ENCODE measurements at regions not wholly inside any gene's neighbourhood (a gene's known extent, or its start where the extent isn't known, plus 50 kb on each side); places are given as distances from the start of the nearest gene placed in this dataset.

DNA sequence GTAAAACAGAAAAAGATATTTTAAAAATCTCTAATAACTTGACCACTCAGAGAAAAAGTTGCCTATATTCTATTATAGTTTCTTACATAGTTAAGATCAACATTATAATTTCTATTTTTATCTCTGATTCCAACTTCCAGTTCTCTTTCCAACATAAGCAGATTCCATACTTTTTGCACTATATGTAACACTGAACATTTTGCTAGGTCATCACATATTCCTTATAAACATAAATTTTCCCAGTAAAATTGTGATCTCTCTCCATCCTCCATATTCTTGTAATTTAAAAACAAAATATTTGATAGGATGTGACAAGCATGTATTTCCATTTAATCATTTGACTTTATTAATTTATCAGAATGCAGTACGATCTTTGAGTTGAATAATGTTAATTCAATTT lies 170.4 kb upstream of the THSD7A start:
- H3K27me3 ChIP-seq (ENCODE audit: control insufficient read depth in 4 of 4, insufficient read depth in 4 of 4, low read length in 3 of 4): no peaks in the 10 kb centered on the region
- no peaks in the 10 kb centered on the region for H3K9me3 ChIP-seq (ENCODE audit: control insufficient read depth in 4 of 4, low read length in 3 of 4)
- DNase-seq (ENCODE audit: low spot score): no peak
- no peaks in the 10 kb centered on the region for H3K36me3 ChIP-seq (ENCODE audit: control insufficient read depth in 4 of 4, insufficient read depth in 3 of 4, low read depth in 1 of 4, low read length in 3 of 4)
- H3K9ac ChIP-seq (ENCODE audit: low read depth in 1 of 2, low read length in 2 of 2): no peak overlapping the region
- TF ChIP-seq MAX (IDR thresholded peaks at IDR 0.05) (no peak), EGR1 (IDR thresholded peaks at IDR 0.05; ENCODE audit: low read depth in 2 of 2) (no peak), HNF4A (conservative IDR thresholded peaks at IDR 0.05) (no peak), FOXA1 (IDR thresholded peaks at IDR 0.05) (no peak), REST (IDR thresholded peaks at IDR 0.05) (no peak), ZBTB33 (IDR thresholded peaks at IDR 0.05) (no peak), RXRA (IDR thresholded peaks at IDR 0.05) (no peak), YY1 (IDR thresholded peaks at IDR 0.05) (no peak), SP1 (IDR thresholded peaks at IDR 0.05) (no peak), NR2F2 (IDR thresholded peaks at IDR 0.05) (no peak), GABPA (IDR thresholded peaks at IDR 0.05 in 1 of 2, conservative IDR thresholded peaks at IDR 0.05 in 1 of 2) (no peak), RAD21 (IDR thresholded peaks at IDR 0.05) (no peak), CTCF (IDR thresholded peaks at IDR 0.05; ENCODE audit: low read depth, low read length, missing input control) (no peak), JUND (IDR thresholded peaks at IDR 0.05) (no peak), ATF3 (IDR thresholded peaks at IDR 0.05) (no peak)
- H3K4me3 ChIP-seq (ENCODE audit: low read depth in 1 of 3, low read length in 3 of 3): no peak overlapping the region
- 98% methylated on average over 1 of the region's 1 CpG for WGBS
- no peaks in the 10 kb centered on the region for H3K4me1 ChIP-seq (ENCODE audit: control insufficient read depth in 4 of 4, insufficient read depth in 4 of 4, low read length in 3 of 4)
- no peak overlapping the region for H3K27ac ChIP-seq (ENCODE audit: low read depth in 1 of 2, low read length in 2 of 2)

DNA sequence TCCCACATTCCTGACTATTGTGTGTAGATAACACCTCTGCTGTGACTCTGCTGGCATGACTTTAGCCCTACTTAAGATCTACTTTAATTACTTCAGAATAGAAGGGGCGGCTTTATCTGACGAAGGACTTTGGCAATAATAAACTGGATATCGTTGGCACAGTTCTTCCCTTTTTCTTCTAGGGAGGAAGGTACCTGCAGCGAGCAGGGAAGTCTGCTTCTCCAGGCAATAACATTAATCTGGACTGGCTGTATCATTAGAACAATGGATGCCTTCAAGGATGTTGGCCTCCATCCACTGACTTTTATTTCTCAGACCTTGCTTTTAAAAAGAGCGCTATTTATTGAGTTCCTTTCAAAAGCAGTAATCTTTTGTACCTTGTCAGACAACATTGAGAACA lies 172.6 kb upstream of the THSD7A start:
- DNase-seq (ENCODE audit: low spot score): no peak
- Histone ChIP-seq H3K9ac (ENCODE audit: low read depth in 1 of 2, low read length in 2 of 2) (no peak overlapping the region), H3K4me3 (ENCODE audit: low read depth in 1 of 3, low read length in 3 of 3) (no peak overlapping the region), H3K4me1 (ENCODE audit: control insufficient read depth in 4 of 4, insufficient read depth in 4 of 4, low read length in 3 of 4) (no peaks in the 10 kb centered on the region), H3K27me3 (ENCODE audit: control insufficient read depth in 4 of 4, insufficient read depth in 4 of 4, low read length in 3 of 4) (no peaks in the 10 kb centered on the region), H3K9me3 (ENCODE audit: control insufficient read depth in 4 of 4, low read length in 3 of 4) (no peaks in the 10 kb centered on the region), H3K27ac (ENCODE audit: low read depth in 1 of 2, low read length in 2 of 2) (no peak overlapping the region), H3K36me3 (ENCODE audit: control insufficient read depth in 4 of 4, insufficient read depth in 3 of 4, low read depth in 1 of 4, low read length in 3 of 4) (no peaks in the 10 kb centered on the region)
- WGBS: 81% methylated on average over 5 of the region's 5 CpGs
- TF ChIP-seq SP1 (IDR thresholded peaks at IDR 0.05) (no peak), GABPA (IDR thresholded peaks at IDR 0.05 in 1 of 2, conservative IDR thresholded peaks at IDR 0.05 in 1 of 2) (no peak), HNF4G (IDR thresholded peaks at IDR 0.05) (no peak), REST (IDR thresholded peaks at IDR 0.05) (no peak), YY1 (IDR thresholded peaks at IDR 0.05) (no peak), JUND (IDR thresholded peaks at IDR 0.05) (no peak), ATF3 (IDR thresholded peaks at IDR 0.05) (no peak), FOXA2 (IDR thresholded peaks at IDR 0.05) (no peak), FOXA1 (IDR thresholded peaks at IDR 0.05) (no peak), MAX (IDR thresholded peaks at IDR 0.05) (no peak), CTCF (IDR thresholded peaks at IDR 0.05; ENCODE audit: low read depth, low read length, missing input control) (no peak), NR2F2 (IDR thresholded peaks at IDR 0.05) (no peak)

Measured in liver (tissue), 8 donors.